GM21390 (cell line): ENCODE measurements at regions not wholly inside any gene's neighbourhood (a gene's known extent, or its start where the extent isn't known, plus 50 kb on each side); places are given as distances from the start of the nearest gene placed in this dataset.

Experiments
- ATAC-seq: cut with Tn5 transposase; IDR thresholded peaks from one replicate; pipeline ENCODE4 v1.9.1; 2021; ENCODE audit not compliant: unreplicated experiment

DNA sequence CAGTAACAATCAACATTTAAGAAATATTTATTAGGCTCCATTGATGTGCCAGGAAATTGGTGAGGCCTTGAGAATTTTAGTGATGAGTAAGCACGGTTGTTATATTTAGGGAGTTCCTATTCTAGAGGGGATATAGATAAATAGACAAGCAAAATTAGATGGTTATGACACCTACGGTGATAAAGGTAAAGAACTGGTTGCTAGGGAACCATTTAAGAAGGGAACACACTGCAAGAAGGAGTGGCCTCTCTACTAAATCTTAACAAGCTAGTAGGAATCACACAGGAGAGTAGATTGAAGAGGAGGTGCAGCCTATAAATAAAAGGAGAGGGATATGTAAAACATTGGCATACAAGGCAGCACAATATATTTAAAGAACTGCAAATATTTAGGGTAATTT, 155.2 kb downstream of the LRIG3 start:
- ATAC-seq, result no peak

DNA sequence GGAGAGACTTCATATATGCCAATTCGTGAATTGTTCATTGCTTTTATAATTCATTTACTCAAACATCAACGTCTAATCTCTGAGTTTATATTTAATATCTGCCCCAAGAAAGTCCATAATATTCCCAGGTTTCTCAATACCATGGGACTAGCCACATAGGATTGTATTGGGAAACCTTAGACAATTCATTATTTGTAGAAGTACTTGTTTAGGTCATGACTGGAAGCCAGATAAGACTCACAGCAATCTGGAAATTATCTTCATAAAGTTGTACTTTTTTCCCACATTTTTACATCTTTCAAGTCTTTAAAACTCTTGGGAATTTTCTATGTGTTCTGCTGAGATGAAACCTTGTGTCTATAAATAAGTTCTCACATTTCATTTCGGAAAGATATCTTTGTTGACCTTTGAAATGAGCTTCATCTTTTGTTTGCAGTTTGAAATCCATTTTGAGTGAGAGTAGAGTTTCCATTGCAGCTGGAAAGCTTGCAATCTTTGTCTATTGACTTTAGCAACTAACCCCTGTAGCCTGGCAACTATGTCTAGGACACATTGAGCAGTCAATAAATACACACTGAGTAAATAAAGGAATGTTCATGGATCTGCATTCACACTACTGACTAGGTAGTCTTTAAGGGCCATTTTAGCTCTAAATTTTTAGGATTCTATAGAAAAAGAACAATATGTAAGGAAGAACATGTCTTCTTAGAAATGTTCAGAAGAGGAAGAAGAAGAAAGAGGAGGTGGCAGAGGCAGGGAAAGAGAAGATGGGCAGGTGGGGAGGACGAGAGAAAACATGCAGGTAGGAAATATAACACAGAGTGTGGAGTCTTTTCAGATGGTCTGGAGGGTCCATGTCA, 154.4 kb downstream of the LRIG3 start:
- no peak for ATAC-seq

DNA sequence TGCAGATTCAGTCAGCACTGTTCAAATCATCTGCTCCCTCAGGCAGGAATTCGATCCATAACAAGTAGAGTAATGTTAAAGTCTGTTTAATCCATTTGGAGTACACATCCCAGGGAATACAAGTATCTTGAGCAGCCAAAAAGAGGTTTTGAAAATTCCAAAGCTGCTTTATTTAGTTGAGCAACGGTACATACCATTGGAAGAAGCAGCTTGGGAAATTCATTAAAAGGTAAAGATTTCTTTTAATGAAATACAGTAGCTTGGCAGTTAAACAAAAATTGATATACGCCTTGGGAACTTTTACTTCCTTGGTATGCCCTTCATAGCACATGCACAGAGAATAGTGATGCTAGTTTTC, 153.8 kb downstream of the LRIG3 start:
- ATAC-seq, result no peak

DNA sequence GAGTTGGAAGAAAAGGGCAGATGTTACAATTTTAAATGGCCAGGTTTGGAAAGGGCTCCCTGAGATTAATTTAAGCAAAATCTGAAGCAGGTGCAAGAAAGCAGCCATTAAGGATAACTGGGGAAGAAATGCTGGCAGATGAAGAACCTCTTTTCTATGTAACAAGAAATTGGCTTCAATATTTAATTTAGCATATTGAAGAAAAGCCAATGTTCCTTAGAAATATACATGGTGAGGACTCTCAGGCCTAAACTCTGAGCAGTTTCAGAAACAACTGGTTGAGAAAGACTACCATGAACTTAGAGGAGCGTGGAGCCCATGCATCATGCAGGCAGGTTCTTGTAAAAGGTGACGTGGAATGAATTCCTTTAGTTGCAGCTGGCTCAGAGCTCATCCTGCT, 152.8 kb downstream of the LRIG3 start:
- ATAC-seq, result no peak

DNA sequence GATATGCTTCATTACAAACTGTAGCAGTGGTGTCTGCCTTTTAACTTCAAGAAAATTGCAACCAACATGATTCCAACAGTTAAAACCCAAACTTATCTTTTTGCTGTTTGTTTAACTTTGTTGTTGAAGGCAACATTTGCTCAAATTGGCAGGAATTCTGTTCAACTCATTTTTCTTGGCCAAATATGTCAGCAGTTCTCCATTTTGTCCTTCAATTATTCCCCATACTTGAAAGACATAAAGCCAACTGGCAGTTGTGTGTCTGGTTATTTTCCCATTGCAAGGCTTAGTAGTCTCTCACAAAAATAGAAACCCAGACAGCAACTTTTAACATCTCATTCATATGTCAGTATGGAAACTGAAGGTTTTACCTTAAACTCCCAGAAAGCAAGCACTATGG, 146.3 kb downstream of the LRIG3 start:
- no peak for ATAC-seq

DNA sequence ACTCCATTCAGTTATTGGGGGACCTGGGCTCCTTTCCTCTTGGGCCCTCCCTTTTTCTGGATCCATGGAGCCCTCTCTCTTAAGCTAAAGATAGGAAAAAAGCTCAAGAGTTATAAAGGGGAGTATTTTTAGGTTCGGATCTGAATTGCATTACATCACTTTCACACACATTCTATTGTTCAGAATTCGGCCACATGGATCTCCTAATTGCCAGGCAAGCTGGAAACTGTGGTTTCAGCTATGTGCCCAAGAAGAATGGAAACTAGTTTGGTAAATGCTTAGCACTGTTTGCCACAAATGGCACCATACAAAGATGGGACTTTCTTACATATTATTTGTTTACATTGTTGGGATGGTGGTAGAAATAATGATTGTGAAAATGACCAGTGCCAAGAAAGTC, 145.6 kb downstream of the LRIG3 start:
- ATAC-seq, result no peak

DNA sequence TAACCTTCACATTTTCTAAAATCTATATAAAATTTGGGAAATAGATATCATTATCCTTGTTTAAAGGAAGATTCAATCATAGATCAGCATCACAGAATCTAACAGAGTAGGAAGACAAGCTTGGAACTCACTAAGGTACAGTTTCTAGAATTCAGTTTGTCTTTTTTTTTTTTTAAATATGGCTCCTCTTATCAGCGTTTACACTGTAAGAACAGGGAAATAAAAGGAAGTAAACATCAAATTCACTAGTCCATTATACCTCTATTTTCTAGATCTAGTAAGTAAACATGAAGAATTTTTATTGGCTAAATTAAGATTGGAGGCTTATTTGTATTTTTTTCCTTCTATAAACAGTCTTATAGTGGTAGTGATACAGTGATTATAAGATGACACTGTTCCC, 144.9 kb downstream of the LRIG3 start:
- ATAC-seq, result no peak

DNA sequence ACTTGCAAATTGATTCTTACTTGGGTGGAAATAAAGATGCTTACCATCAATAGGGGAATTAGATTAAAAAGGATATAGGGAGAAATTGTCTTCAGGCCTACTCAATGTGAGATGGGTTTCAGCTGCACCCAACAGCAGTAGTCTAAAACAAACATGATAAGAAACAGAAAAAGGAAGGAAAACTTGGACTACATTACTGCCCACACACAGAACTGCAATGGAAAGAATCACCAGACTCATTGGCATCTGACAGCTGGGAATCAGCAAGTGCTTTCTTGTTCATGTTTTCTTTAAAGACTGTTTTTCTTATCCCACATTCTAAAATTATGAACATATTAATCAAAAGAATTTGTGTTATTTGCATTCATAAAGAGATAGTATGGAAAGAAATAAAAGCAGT, 144.2 kb downstream of the LRIG3 start:
- no peak for ATAC-seq

DNA sequence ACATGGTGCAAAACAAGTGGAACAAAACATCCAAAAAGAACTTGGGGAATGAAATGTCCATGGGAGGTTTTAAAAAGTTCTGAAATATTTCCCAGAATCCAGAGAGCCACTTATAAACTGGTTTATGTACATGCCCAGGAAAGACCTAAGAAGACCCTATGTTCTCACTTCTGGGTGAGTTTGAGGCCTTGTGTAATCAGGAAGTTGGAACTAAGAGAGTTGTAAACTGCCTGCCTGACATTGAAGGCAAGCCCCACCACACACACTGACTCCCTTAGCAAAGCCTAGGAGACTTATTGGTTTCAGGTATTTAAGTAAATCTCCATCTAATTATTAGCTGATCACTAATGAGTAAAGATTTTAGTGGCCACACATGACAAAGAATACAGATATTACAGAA, 142.5 kb downstream of the LRIG3 start:
- no peak for ATAC-seq

DNA sequence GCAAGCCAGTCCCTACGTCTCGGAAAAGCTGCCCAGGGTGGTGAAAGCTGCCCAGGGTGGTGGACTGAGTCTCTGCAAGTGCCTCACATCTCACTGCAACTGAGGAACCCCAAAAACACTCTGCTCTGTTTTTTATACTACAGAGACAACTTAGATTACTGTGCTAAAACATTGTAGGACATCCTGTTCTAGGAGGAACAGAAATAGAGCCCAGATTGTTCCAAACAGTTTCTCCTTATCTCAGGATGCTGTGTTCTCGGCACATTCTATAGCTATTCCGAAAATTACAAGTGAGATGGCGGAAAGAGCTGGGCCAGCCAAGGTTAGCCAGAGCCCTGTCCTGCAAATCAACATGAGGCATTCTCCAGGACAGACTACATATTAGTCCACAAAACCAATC, 138.7 kb downstream of the LRIG3 start:
- ATAC-seq, result no peak

DNA sequence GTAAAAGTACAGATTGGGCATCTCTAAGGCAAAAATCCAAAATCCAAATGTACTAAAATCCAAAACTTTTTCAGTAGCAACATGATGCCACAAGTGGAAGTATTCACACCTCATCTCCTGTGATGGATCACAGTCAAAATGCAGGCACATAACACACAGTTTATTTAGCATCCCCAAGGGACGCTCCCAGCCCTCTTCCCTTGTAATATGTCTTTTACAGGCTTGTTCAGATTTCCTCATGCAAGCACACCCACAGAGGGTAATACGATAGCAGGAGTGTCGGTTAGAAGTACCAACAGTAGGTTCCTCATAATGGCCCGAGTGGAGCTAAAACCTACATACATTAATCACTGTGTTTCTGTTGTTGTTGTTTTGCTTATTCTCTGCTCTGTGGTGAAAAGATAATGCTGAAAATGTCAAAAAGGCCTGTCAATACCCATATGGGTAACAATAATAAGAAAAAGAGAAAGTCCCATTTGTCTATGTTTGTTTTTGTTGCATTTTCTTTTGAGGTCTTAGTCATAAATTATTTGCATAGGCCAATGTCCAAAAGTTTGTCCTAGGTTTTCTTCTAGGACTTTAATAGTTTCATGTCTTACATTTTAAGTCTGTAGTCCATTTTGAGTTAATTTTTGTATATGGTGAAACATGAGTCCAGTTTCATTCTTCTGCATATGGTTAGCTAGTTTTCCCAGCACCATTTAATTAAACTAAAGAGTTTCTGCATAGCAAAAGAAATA, 133.1 kb downstream of the LRIG3 start:
- no peak for ATAC-seq

DNA sequence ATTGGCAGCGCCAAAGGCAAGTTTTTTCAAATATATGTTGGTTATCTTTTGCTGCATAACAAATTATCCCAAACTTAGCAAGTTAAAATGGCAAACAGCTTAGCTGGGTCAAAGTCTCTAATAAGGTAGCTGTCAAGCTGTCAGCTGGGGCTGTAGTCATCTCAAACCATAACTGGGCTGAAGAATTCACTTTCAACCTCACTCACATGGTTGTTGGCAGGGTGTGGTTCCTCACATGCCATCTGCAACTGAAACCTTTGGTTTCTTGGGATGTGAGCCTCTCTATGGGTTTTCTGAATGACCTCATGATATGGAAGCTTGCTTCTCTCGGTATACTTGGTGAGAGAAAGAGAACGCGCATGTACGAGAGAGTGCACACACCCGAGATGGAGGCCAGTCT, 125.4 kb downstream of the LRIG3 start:
- no peak for ATAC-seq

DNA sequence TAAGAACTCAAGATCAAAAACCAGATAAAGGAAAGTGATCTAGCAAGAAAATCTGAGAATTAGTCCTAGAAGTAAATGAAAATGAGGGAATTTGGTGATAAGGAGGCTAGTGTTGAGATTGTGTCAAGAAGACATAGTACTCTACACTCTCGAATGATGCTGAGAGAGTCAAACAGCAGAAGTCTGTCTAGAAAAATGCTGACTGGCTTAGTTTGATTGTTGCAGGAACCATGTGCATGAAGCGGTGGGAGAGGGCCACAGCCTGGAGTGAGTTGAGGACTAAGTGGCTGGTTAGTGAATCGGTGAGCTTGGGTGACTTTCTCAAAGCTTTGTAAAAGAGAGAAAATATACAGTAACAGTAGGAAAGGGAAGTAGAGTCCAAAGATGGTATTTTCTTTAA, 124.5 kb downstream of the LRIG3 start:
- no peak for ATAC-seq

DNA sequence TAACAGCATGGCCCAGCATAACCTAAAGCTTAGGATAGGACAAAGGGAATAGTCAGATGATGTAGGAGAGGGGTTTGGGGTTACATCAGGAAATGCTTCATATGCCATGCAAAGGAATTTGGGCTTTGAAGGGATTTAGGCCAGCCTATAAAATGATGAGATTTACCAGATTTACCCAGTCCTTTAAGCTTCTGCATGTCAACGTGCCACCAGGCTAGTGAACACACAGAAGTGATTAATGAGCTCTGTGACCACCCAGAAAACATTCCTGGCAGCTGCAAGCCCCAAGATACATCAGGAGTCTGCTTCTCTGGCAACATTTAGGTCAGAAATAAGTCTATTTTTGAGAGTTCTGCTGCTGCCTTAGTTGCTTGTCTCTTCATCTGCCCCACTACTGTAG, 118.3 kb downstream of the LRIG3 start:
- no peak for ATAC-seq

DNA sequence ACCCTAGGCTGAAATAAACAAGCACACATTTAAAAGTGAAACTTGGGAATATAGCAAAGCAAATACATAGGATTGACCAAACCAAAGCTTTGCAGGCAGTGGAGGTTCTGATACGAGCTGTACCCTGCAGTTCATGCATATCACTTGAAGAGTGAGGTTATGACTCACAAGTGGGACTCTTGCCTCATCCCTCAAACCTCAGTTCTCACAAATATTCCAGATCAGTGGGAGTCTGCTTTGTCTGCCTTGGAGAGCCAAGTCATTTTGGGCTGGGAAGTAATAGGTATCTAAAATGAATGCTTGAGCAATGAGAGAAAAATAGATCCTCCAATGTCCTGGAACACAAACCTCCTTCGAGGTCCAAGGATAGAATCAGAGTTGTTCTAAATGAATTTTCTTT, 116.4 kb downstream of the LRIG3 start:
- ATAC-seq, result no peak

DNA sequence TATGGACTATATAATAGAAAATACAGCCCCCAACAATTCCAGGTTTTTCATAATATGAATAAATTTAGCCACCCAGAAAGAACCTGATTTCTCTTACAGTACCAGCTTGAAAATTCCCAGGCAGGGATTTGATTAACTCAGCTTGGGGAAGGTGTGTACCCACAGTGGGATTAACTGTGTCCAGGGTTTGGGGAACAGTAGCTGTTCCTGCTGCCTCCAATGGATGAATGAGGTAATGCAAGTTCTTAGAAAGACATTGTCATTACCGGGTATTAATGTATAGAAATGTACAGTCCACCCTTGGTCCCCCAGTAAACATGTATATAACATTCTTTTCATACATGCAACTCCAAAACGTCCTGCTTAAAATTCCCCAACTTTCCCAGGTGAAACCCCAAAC, 115.6 kb downstream of the LRIG3 start:
- ATAC-seq, result no peak

DNA sequence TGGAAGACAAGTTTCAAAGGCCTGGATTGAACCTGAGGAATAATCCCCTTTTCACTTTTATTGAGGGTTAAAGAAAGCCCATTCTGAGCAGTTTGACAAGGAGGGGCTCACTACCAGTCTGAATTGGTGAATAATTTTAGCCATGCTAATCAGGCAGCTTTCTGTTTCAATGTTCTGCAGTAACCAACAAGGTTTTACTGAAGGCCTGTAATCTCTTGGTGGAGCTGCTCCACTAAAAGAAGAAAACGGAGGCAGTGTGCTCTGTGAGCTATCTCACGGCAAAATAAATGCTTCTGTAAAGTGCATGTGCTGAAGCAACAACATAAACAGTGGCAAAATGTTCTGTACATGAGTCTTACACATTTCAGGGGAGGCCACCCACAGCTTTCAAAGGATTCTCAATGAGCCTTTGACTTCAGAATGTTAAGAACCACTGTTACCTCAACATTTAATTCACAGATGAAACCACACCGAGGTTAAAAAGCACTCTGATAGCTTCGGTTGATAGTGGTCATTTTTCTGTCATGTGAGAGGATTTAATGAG, 111.2 kb downstream of the LRIG3 start:
- ATAC-seq, result no peak

DNA sequence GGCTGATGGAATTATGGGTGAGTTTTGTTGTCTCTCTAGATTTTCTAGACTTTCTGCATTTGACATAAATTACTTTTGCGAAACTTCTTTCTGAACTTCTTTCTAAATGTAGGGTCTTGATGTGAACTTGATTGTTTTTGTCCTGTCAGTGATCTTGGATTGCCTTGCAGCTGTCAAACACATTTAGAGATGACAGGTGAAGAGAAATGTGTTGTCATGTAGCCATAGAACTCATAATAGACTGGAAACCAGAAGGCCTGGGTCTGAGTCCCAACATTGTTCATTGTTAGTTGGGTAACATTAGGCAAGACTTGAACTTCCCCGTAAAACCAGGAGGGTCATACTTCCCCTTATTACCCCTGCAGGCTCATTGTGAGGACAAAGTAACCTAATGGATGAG, 109.0 kb downstream of the LRIG3 start:
- ATAC-seq, result no peak

DNA sequence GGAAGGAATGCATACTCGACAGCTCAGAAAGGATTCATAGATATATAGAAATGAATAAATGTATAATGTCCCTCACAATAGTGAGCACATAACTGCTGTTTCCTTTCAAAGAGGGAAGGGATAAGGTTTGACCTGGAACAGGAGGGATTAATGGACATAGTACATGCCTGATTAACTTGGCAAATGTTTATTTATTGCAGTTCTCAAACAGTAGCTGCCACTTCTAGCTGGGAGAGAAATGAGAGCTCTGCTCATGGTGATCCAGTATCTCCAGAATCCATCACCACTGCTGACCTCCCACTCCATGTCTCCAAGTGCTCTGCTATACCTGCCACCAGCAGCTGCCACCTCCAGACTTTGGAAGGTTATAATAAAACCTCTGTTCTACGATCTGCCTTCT, 108.1 kb downstream of the LRIG3 start:
- no peak for ATAC-seq

DNA sequence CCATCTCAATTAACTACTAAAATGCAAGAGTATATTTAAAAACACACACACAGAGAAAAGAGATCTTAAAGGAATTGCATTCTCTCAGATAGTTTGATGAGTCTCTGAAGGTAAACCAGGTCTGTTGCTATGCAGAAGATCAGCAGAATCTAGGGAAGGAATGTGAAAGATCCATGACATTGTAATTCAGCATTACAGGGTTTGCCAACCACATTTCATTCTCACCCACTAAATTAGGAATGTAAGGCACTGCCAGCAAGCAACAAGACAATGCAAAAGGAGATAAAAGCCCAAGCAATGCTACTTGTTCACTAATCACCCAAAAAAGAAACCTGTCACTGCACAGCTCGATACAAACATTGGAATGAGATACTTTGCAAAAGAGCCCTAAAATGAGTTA, 106.3 kb downstream of the LRIG3 start:
- no peak for ATAC-seq

DNA sequence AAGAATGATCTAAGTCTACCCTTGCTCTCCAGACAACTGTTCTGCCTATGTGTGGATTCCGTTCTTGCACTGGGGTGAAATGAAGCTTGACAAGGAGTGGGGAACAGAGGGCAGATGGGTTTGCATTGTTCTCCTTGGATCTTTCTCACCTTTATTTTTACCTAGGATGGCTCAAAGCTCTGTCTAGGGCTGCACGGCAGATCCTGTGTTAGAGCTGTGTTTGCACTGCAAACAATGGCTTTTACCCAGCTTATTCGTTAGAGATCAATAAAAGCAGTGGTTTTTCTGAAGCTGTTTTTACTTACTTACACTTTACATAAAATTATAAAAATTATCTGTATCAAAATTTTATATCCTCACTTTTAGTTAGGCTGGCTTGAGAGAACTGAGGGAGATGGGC, 105.1 kb downstream of the LRIG3 start:
- no peak for ATAC-seq

DNA sequence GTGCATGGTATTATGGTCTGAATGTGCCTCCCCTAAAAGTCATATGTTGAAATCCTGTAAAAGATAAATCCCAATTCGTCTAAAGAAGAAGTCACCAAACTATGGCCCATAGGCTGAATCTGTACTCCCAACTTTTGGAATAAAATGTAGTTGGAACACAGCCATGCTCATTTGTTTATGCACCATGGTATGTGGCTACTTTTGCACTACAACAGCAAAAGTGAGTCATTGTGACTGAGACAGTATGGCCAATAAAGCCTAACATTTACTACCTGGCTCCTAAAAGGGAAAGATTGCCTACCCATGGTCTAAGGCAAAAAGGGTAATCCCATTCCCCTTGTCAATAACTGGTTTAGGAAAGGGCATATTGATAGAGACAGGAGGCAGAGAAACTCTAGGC, 101.8 kb downstream of the LRIG3 start:
- no peak for ATAC-seq
